ENCODE measurements at regions not wholly inside any gene's neighbourhood (a gene's known extent, or its start where the extent isn't known, plus 50 kb on each side); places are given as distances from the start of the nearest gene placed in this dataset.

GRCh38 chr10:83965473-83965872, 173.8 kb upstream of the GHITM start:
- DNase-seq (ENCODE audit: low spot score), result no peak

GRCh38 chr10:83968052-83968451, 171.3 kb upstream of the GHITM start:
- no peak for DNase-seq (ENCODE audit: low spot score)

- DNase-seq (ENCODE audit: low spot score), result no peak
Measured at GRCh38 chr10:83978681-83979383, 160.5 kb upstream of the GHITM start.

GRCh38 chr10:83982812-83983211, 156.5 kb upstream of the GHITM start:
- no peak for DNase-seq (ENCODE audit: low spot score)

GRCh38 chr10:83983578-83984255, 155.6 kb upstream of the GHITM start:
- DNase-seq (ENCODE audit: low spot score), result no peak

- DNase-seq (ENCODE audit: low spot score), result no peak
Measured at GRCh38 chr10:83984256-83984640, 155.1 kb upstream of the GHITM start.

GRCh38 chr10:83986800-83987199, 152.5 kb upstream of the GHITM start:
- no peak for DNase-seq (ENCODE audit: low spot score)

- no peak for DNase-seq (ENCODE audit: low spot score)
Measured at GRCh38 chr10:83987216-83987615, 152.1 kb upstream of the GHITM start.

GRCh38 chr10:83988435-83988834, 150.9 kb upstream of the GHITM start:
- no peak for DNase-seq (ENCODE audit: low spot score)

GRCh38 chr10:83990126-83990525, 149.2 kb upstream of the GHITM start:
- DNase-seq (ENCODE audit: low spot score), result no peak

GRCh38 chr10:83991986-83992753, 147.1 kb upstream of the GHITM start:
- no peak for DNase-seq (ENCODE audit: low spot score)

GRCh38 chr10:83994325-83994724, 145.0 kb upstream of the GHITM start:
- no peak for DNase-seq (ENCODE audit: low spot score)

- DNase-seq (ENCODE audit: low spot score), result no peak
Measured at GRCh38 chr10:83995738-83996331, 143.5 kb upstream of the GHITM start.

GRCh38 chr10:84004221-84004620, 135.1 kb upstream of the GHITM start:
- DNase-seq (ENCODE audit: low spot score), result no peak

GRCh38 chr10:84005403-84005802, 133.9 kb upstream of the GHITM start:
- no peak for DNase-seq (ENCODE audit: low spot score)

GRCh38 chr10:84007482-84007881, 131.8 kb upstream of the GHITM start:
- no peak for DNase-seq (ENCODE audit: low spot score)

GRCh38 chr10:84008878-84009277, 130.4 kb upstream of the GHITM start:
- no peak for DNase-seq (ENCODE audit: low spot score)

GRCh38 chr10:84012431-84012830, 126.9 kb upstream of the GHITM start:
- no peak for DNase-seq (ENCODE audit: low spot score)

GRCh38 chr10:84012831-84013458, 126.4 kb upstream of the GHITM start:
- DNase-seq (ENCODE audit: low spot score), result no peak

GRCh38 chr10:84015877-84016595, 123.3 kb upstream of the GHITM start:
- no peak for DNase-seq (ENCODE audit: low spot score)

GRCh38 chr10:84018826-84019225, 120.5 kb upstream of the GHITM start:
- no peak for DNase-seq (ENCODE audit: low spot score)
